Right atrium auricular region (tissue), 2 donors: ENCODE measurements at regions not wholly inside any gene's neighbourhood (a gene's known extent, or its start where the extent isn't known, plus 50 kb on each side); places are given as distances from the start of the nearest gene placed in this dataset.

Experiments
- DNase-seq: peaks from one replicate; pipeline ENCODE4 v3.0.0-alpha.2; 2019; ENCODE audit warnings: low spot score
- H3K27ac ChIP-seq, 2 donors: fragments of 200-600 bp; sonication (generic); 1 replicate in 1 of 2; 2 replicates in 1 of 2; pipeline ENCODE4 v1.5.1; 2016 to 2019
- H3K27me3 ChIP-seq, 2 donors: fragments of 200-600 bp; sonication (generic); one replicate each; pipeline versions ENCODE4 v1.5.1 to v1.6.0; 2017 to 2019
- H3K36me3 ChIP-seq: fragments of 200-600 bp; sonication (generic); one replicate; pipeline ENCODE4 v1.5.1; 2016
- H3K4me1 ChIP-seq, 2 donors: fragments of 200-600 bp; sonication (generic); one replicate each; pipeline versions ENCODE4 v1.5.1 to v1.6.0; 2017 to 2019
- H3K4me3 ChIP-seq, 2 donors: fragments of 200-600 bp; sonication (generic); 1 replicate in 1 of 2; 2 replicates in 1 of 2; pipeline ENCODE4 v1.5.1; 2017 to 2019; ENCODE audit warnings: mild to moderate bottlenecking in 1 of 2, moderate library complexity in 1 of 2
- H3K9me3 ChIP-seq, 2 donors: fragments of 200-600 bp; sonication (generic); one replicate each; pipeline ENCODE4 v1.5.1; 2019
- TF ChIP-seq, protein P1 (sequence below), 2 donors: fragments of 200-600 bp; sonication (generic); IDR thresholded peaks; one replicate each; pipeline ENCODE4 v1.5.1; 2019; ENCODE audit warnings: antibody characterized with exemption in 2 of 2

- Histone ChIP-seq H3K36me3 (no peaks in the 10 kb centered on the region), H3K27me3 (peaks cover 0 to 2% of the 10 kb centered on the region in 2 donors), H3K4me3 (no peak overlapping the region), H3K4me1 (no peaks in the 10 kb centered on the region), H3K9me3 (peaks cover 0 to 5% of the 10 kb centered on the region in 2 donors), H3K27ac (no peak overlapping the region)
- TF ChIP-seq, protein P1, sequence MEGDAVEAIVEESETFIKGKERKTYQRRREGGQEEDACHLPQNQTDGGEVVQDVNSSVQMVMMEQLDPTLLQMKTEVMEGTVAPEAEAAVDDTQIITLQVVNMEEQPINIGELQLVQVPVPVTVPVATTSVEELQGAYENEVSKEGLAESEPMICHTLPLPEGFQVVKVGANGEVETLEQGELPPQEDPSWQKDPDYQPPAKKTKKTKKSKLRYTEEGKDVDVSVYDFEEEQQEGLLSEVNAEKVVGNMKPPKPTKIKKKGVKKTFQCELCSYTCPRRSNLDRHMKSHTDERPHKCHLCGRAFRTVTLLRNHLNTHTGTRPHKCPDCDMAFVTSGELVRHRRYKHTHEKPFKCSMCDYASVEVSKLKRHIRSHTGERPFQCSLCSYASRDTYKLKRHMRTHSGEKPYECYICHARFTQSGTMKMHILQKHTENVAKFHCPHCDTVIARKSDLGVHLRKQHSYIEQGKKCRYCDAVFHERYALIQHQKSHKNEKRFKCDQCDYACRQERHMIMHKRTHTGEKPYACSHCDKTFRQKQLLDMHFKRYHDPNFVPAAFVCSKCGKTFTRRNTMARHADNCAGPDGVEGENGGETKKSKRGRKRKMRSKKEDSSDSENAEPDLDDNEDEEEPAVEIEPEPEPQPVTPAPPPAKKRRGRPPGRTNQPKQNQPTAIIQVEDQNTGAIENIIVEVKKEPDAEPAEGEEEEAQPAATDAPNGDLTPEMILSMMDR (IDR thresholded peaks at IDR 0.05), result no peak
- no peak for DNase-seq
Observed at GRCh38 chr12:127509066-127509778, 757.7 kb upstream of the TMEM132C start.

DNA sequence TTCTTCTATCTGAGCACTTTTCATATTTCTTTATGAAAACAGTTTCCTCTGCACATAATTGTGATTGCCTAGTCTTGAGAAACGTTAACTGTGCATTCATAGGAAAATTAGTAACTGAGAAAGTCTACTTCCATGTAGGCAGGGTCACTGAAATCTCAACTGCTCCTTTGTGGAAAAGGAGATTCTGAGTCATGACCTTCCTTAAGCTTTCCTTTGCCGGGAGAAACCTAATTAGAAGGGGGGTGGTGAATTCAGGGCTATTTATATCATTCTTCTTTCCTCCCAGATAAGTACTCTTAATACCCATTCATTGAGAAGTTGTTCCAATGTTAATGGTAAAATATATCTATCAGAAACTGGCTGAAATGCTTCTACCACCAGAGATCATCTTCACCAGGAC, 751.0 kb upstream of the TMEM132C start:
- TF ChIP-seq, protein P1 (IDR thresholded peaks at IDR 0.05), result no peak
- H3K9me3 ChIP-seq, result no peaks in the 10 kb centered on the region
- DNase-seq, result no peak
- H3K27ac ChIP-seq, result no peak overlapping the region
- H3K4me1 ChIP-seq, result no peaks in the 10 kb centered on the region
- no peaks in the 10 kb centered on the region for H3K27me3 ChIP-seq
- no peaks in the 10 kb centered on the region for H3K36me3 ChIP-seq
- no peak overlapping the region for H3K4me3 ChIP-seq

DNA sequence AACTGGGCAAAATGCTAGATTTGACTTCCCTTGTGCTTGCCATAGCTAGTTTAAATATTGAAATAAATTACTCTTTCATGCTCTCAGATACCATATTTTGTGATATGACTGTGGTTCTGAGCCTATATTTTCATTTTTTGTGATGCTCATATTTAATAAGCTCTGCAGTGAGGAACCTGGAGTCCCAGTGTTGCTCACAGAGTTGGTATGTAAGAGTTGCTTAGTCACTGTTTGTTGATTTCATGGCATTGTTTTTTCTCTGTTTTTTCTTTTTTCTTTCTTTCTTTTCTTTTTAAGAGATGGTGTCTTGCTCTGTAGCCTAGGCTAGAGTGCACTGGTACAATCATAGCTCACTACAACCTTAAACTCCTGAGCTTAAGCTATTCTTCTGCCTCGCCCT, 750.5 kb upstream of the TMEM132C start:
- no peaks in the 10 kb centered on the region for H3K27me3 ChIP-seq
- DNase-seq, result no peak
- TF ChIP-seq, protein P1 (IDR thresholded peaks at IDR 0.05), result no peak
- H3K4me1 ChIP-seq, result no peaks in the 10 kb centered on the region
- no peak overlapping the region for H3K4me3 ChIP-seq
- no peaks in the 10 kb centered on the region for H3K36me3 ChIP-seq
- H3K27ac ChIP-seq, result no peak overlapping the region
- H3K9me3 ChIP-seq, result no peaks in the 10 kb centered on the region

DNA sequence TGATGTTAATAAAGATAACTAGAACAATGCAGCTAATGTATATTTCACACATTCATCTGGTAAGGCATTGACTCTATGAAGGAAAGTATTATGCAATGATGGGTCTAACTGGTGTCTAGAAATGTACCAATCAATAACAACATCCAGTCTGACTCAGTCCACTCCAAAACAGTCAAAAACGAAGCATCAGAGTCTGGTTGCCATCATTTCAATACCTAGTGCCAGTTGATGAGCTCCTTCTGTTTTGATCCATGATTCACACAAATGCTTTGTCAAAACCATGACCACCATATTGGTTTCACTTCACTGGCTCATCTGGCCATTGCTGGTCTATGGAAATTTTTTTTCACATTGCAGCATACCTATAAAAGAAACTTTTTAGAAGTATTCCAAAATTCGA, 747.2 kb upstream of the TMEM132C start:
- H3K27me3 ChIP-seq, result no peaks in the 10 kb centered on the region
- TF ChIP-seq, protein P1 (IDR thresholded peaks at IDR 0.05), result no peak
- no peaks in the 10 kb centered on the region for H3K9me3 ChIP-seq
- H3K4me1 ChIP-seq, result no peaks in the 10 kb centered on the region
- DNase-seq, result no peak
- H3K36me3 ChIP-seq, result no peaks in the 10 kb centered on the region
- no peak overlapping the region for H3K27ac ChIP-seq
- no peak overlapping the region for H3K4me3 ChIP-seq

DNA sequence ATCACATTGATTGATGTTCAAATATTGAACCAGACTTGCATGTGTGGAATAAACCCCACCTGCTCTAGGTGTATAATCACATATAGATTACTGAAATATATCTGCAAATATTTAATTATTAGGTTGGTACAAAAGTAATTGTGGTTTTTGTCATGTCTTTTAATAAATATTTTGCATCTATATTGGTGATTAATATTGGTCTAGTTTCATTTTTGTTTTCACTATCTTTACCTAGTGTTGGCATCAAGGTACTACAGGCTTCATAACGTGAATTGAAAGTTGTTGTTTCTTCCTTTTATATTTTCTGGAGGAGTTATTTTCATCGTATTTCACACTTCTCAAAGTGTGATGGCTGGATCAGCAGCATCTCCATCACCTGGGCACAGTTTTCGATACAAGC, 740.0 kb upstream of the TMEM132C start:
- TF ChIP-seq, protein P1 (IDR thresholded peaks at IDR 0.05), result no peak
- Histone ChIP-seq H3K4me1 (no peaks in the 10 kb centered on the region), H3K27me3 (no peaks in the 10 kb centered on the region), H3K36me3 (no peaks in the 10 kb centered on the region), H3K27ac (no peak overlapping the region), H3K9me3 (no peaks in the 10 kb centered on the region), H3K4me3 (no peak overlapping the region)
- no peak for DNase-seq

DNA sequence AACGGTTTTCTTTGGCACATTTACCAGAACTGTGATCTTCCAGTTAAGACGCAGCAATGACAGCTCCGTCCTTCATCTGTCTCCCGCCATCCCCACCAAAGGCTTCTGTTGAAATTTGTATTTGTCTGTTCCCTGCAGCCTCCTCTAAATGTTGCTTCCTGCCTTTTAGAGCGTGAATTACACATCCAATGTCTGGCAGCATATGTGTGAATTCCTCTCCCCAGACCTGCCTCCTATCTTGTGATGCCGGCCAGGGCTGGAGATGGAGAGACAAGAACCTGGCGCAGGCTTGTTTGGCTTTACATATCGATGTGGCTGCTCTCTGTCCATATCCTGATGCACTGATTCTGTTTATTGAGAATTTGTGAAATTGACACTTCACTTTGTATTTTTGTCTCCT, 738.4 kb upstream of the TMEM132C start:
- H3K36me3 ChIP-seq, result no peaks in the 10 kb centered on the region
- no peaks in the 10 kb centered on the region for H3K4me1 ChIP-seq
- H3K27me3 ChIP-seq, result no peaks in the 10 kb centered on the region
- no peaks in the 10 kb centered on the region for H3K9me3 ChIP-seq
- TF ChIP-seq, protein P1 (IDR thresholded peaks at IDR 0.05), result no peak
- H3K27ac ChIP-seq, result no peak overlapping the region
- no peak overlapping the region for H3K4me3 ChIP-seq
- DNase-seq, result no peak
